IMR-90 (cell line): ENCODE measurements at regions not wholly inside any gene's neighbourhood (a gene's known extent, or its start where the extent isn't known, plus 50 kb on each side); places are given as distances from the start of the nearest gene placed in this dataset.

ENCODE experiments used
- ATAC-seq: fragments of 200-7000 bp; cut with Tn5 transposase; 2 replicates; pipeline ENCODE4 v1.9.1; 2020; ENCODE audit warnings: low read depth, mild to moderate bottlenecking, moderate library complexity
- BruUV-seq: library from RNA; stranded (reverse); fragments of 400-500 nt; replicated peaks from 2 replicates; lab custom pipeline; 2021; lab: Mats Ljungman, UMichigan
- CTCF ChIA-PET: fragments of 300-600 bp; formaldehyde crosslinking; extraction: SDS; loops from one replicate; lab custom pipeline; 2021; ENCODE audit warnings: antibody characterized with exemption; lab: Yijun Ruan, JAX
- POLR2A ChIA-PET: fragments of 300-600 bp; sonication (Branson Sonifier 250); formaldehyde crosslinking; loops from one replicate; lab custom pipeline; 2022; ENCODE audit warnings: antibody characterized with exemption; ENCODE audit not compliant: unreplicated experiment; lab: Charles Lee
- DNase-seq: peaks from one replicate; pipeline ENCODE4 v3.0.0; 2013
- H2AFZ ChIP-seq: replicated peaks from 2 replicates; pipeline ENCODE3; 2013; ENCODE audit warnings: low read length, mild to moderate bottlenecking; ENCODE audit not compliant: poor library complexity
- H2AK5ac ChIP-seq: 2 replicates; pipeline ENCODE4 v1.6.1; 2013; ENCODE audit warnings: low read depth, low read length, inconsistent platforms
- H2AK9ac ChIP-seq: replicated peaks from 2 replicates; pipeline ENCODE3; 2013; ENCODE audit warnings: mild to moderate bottlenecking, low read depth, low read length, moderate library complexity; ENCODE audit not compliant: poor library complexity
- H2BK120ac ChIP-seq: 2 replicates; pipeline ENCODE4 v1.6.1; 2013; ENCODE audit warnings: low read depth, low read length, inconsistent platforms
- H2BK15ac ChIP-seq: 3 replicates; pipeline ENCODE4 v1.6.1; 2013; ENCODE audit warnings: low read depth, low read length, inconsistent platforms
- H2BK20ac ChIP-seq: 2 replicates; pipeline ENCODE4 v1.6.1; 2013; ENCODE audit warnings: low read depth, mild to moderate bottlenecking, inconsistent platforms, low read length, moderate library complexity
- H2BK5ac ChIP-seq: 2 replicates; pipeline ENCODE4 v1.6.1; 2013; ENCODE audit warnings: mild to moderate bottlenecking, low read depth, low read length, inconsistent platforms; ENCODE audit not compliant: poor library complexity, severe bottlenecking
- H3K14ac ChIP-seq: replicated peaks from 2 replicates; pipeline ENCODE4 v1.6.1; 2013; ENCODE audit warnings: low read depth, low read length, inconsistent platforms
- H3K18ac ChIP-seq: 2 replicates; pipeline ENCODE4 v1.6.1; 2013; ENCODE audit warnings: low read depth, low read length, control low read depth
- H3K23ac ChIP-seq: 2 replicates; pipeline ENCODE4 v1.6.1; 2013; ENCODE audit warnings: low read depth, low read length, inconsistent platforms
- H3K27ac ChIP-seq: 2 replicates; pipeline ENCODE4 v1.5.1; 2013; ENCODE audit warnings: mild to moderate bottlenecking, control low read depth, low read length; ENCODE audit not compliant: insufficient read depth
- H3K27me3 ChIP-seq: 2 replicates; pipeline ENCODE4 v1.6.1; 2013; ENCODE audit warnings: low read length; ENCODE audit not compliant: control insufficient read depth, insufficient read depth
- H3K36me3 ChIP-seq: 2 replicates; pipeline ENCODE4 v1.6.1; 2013; ENCODE audit warnings: low read length, mixed read lengths; ENCODE audit not compliant: control insufficient read depth, insufficient read depth
- H3K4ac ChIP-seq: 2 replicates; pipeline ENCODE4 v1.6.1; 2013; ENCODE audit warnings: low read depth, low read length, inconsistent platforms
- H3K4me1 ChIP-seq: 2 replicates; pipeline ENCODE4 v1.6.1; 2013; ENCODE audit warnings: low read length, mixed read lengths; ENCODE audit not compliant: control insufficient read depth, insufficient read depth
- H3K4me2 ChIP-seq: 2 replicates; pipeline ENCODE4 v1.6.1; 2013; ENCODE audit warnings: low read depth, mild to moderate bottlenecking, control low read depth, low read length, moderate library complexity
- H3K4me3 ChIP-seq: 2 replicates; pipeline ENCODE4 v1.5.1; 2013; ENCODE audit warnings: low read depth, mild to moderate bottlenecking, control low read depth, low read length, moderate library complexity; ENCODE audit not compliant: insufficient read depth
- H3K56ac ChIP-seq: 2 replicates; pipeline ENCODE4 v1.6.1; 2013; ENCODE audit warnings: low read length, inconsistent platforms; ENCODE audit not compliant: insufficient read depth; ENCODE audit errors: extremely low read depth
- H3K79me1 ChIP-seq, 2 experiments: 2 replicates each; pipeline ENCODE4 v1.6.1; 2013; ENCODE audit warnings: low read length in 2 of 2, inconsistent platforms in 1 of 2, low read depth in 1 of 2
- H3K9ac ChIP-seq: 2 replicates; pipeline ENCODE4 v1.6.1; 2013; ENCODE audit warnings: low read depth, low read length, control low read depth
- H3K9me1 ChIP-seq: 2 replicates; pipeline ENCODE4 v1.6.1; 2013; ENCODE audit warnings: low read length, inconsistent platforms; ENCODE audit not compliant: insufficient read depth
- H3K9me3 ChIP-seq: 2 replicates; pipeline ENCODE4 v1.6.1; 2013; ENCODE audit warnings: low read length; ENCODE audit not compliant: control insufficient read depth, insufficient read depth
- H4K20me1 ChIP-seq: 2 replicates; pipeline ENCODE4 v1.6.1; 2013; ENCODE audit warnings: low read length, inconsistent platforms; ENCODE audit not compliant: insufficient read depth
- H4K5ac ChIP-seq: 2 replicates; pipeline ENCODE4 v1.6.1; 2013; ENCODE audit warnings: mild to moderate bottlenecking, low read depth, low read length, control low read depth
- H4K8ac ChIP-seq, 2 experiments: 2 replicates each; pipeline ENCODE4 v1.6.1; 2013; ENCODE audit warnings: low read depth in 2 of 2, low read length in 2 of 2, control low read depth in 1 of 2, inconsistent platforms in 1 of 2
- H4K91ac ChIP-seq: 2 replicates; pipeline ENCODE4 v1.6.1; 2013; ENCODE audit warnings: low read depth, low read length, inconsistent platforms; ENCODE audit not compliant: insufficient read depth
- BHLHE40 ChIP-seq: fragments of 150-350 bp; IDR thresholded peaks from 2 replicates; pipeline ENCODE4 v1.6.1; 2016; ENCODE audit warnings: mild to moderate bottlenecking, low read depth, low read length
- CEBPB ChIP-seq: IDR thresholded peaks from 2 replicates; pipeline ENCODE4 v1.6.1; 2012; ENCODE audit warnings: low read depth, low read length, improper control_type of control experiment
- CHD1 ChIP-seq: IDR thresholded peaks from 2 replicates; pipeline ENCODE4 v1.6.1; 2012; ENCODE audit warnings: low read depth, low read length, improper control_type of control experiment
- FOS ChIP-seq: fragments of 150-350 bp; IDR thresholded peaks from 2 replicates; pipeline ENCODE4 v1.6.1; 2016; ENCODE audit warnings: low read depth, low read length
- MAFK ChIP-seq: IDR thresholded peaks from 2 replicates; pipeline ENCODE4 v1.6.1; 2012; ENCODE audit warnings: low read depth, low read length, improper control_type of control experiment
- MAZ ChIP-seq: IDR thresholded peaks from 2 replicates; pipeline ENCODE4 v1.6.1; 2012; ENCODE audit warnings: low read depth, mild to moderate bottlenecking, low read length, improper control_type of control experiment, moderate library complexity, borderline replicate concordance
- MXI1 ChIP-seq: IDR thresholded peaks from 2 replicates; pipeline ENCODE4 v1.6.1; 2012; ENCODE audit warnings: low read depth, mild to moderate bottlenecking, low read length, moderate library complexity, borderline replicate concordance
- NFE2L2 ChIP-seq: fragments of 150-350 bp; IDR thresholded peaks from 2 replicates; pipeline ENCODE4 v1.6.1; 2016; ENCODE audit warnings: low read depth, mild to moderate bottlenecking, low read length
- POLR2A ChIP-seq: IDR thresholded peaks from 2 replicates; pipeline ENCODE4 v1.6.1; 2012; ENCODE audit warnings: mild to moderate bottlenecking, low read depth, low read length
- RAD21 ChIP-seq: IDR thresholded peaks from 2 replicates; pipeline ENCODE4 v1.6.1; 2012; ENCODE audit warnings: low read length, improper control_type of control experiment
- RCOR1 ChIP-seq: IDR thresholded peaks from 2 replicates; pipeline ENCODE4 v1.6.1; 2012; ENCODE audit warnings: mild to moderate bottlenecking, low read length, improper control_type of control experiment; ENCODE audit not compliant: insufficient replicate concordance
- RFX5 ChIP-seq: IDR thresholded peaks from 2 replicates; pipeline ENCODE4 v1.8.0; 2012; ENCODE audit warnings: low read depth, mild to moderate bottlenecking, low read length, moderate library complexity
- SMC3 ChIP-seq: fragments of 150-350 bp; IDR thresholded peaks from 2 replicates; pipeline ENCODE4 v1.6.1; 2016; ENCODE audit warnings: low read depth, mild to moderate bottlenecking, antibody characterized with exemption, low read length, moderate library complexity
- WGBS, 2 experiments: methylation state at CpG; one replicate each; pipeline versions ENCODE4 v1.1.5 to v1.1.7; 2013; ENCODE audit warnings: missing lambda C conversion rate in 2 of 2; ENCODE audit not compliant: insufficient read length in 1 of 2; ENCODE audit errors: extremely low coverage in 2 of 2; 5-methylcytosine and 5-hydroxymethylcytosine counted together
- dilution Hi-C: fragments of 300-500 bp; cut with HindIII; formaldehyde crosslinking; loops from one replicate; pipeline ENCODE4 v1.14.3; 2018; ENCODE audit warnings: low sequenced_read_pairs; ENCODE audit not compliant: unreplicated experiment
- in situ Hi-C: fragments of 300-500 bp; cut with MboI; formaldehyde crosslinking; loops from 3 replicates; pipeline ENCODE4 v1.14.3; 2019; ENCODE audit warnings: low sequenced_read_pairs, inconsistent platforms, mixed read lengths
- intact Hi-C: fragments of 100-400 bp; cut with micrococcal nuclease; formaldehyde crosslinking; loops from 2 replicates; pipeline ENCODE4 v1.10.0; 2022
- TF ChIP-seq, protein P1 (sequence below): fragments of 150-350 bp; IDR thresholded peaks from 2 replicates; pipeline ENCODE4 v1.6.1; 2017; ENCODE audit warnings: mild to moderate bottlenecking, antibody characterized with exemption, low read length, low read depth
- TF ChIP-seq, protein P2 (sequence below): conservative IDR thresholded peaks from 2 replicates; pipeline ENCODE4 v1.5.1; 2012; ENCODE audit warnings: mild to moderate bottlenecking, low read depth, low read length, improper control_type of control experiment
- TF ChIP-seq, protein P3 (sequence below): fragments of 150-350 bp; IDR thresholded peaks from 2 replicates; pipeline ENCODE4 v1.6.1; 2016; ENCODE audit warnings: low read depth, mild to moderate bottlenecking, low read length, moderate library complexity, borderline replicate concordance

DNA sequence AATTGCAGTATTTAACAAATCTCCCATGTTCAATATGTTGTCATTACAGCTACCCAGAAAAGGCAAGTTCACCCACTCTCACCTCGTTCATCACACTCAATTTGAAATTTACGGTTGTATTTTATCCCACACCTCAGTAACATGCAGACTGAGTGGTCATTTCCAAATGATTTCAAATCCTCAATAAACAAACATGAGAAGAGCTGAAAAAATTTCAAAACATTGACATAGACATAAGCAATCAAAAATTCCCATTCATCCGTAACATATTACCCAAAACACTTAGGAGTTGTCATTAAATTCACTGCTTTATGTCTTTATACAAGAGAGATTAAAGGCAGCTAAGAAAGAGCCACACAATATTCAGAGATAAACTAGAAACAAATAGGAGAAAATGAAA, 61.7 kb upstream of the NEBL start:
- Histone ChIP-seq H4K20me1 (no peaks in the 10 kb centered on the region), H2AK5ac (no peak overlapping the region), H3K4me3 (no peak overlapping the region), H2BK120ac (no peak overlapping the region), H3K79me1 (no peaks in the 10 kb centered on the region), H4K5ac (no peak overlapping the region), H4K91ac (no peak overlapping the region), H3K27me3 (no peaks in the 10 kb centered on the region), H2BK5ac (no peak overlapping the region), H3K56ac (no peak overlapping the region), H3K36me3 (no peaks in the 10 kb centered on the region), H3K9me1 (no peaks in the 10 kb centered on the region), H3K4me1 (no peaks in the 10 kb centered on the region), H4K8ac (no peak overlapping the region), H3K4me2 (no peak overlapping the region), H3K23ac (no peak overlapping the region), H3K9me3 (no peaks in the 10 kb centered on the region), H2AFZ (no peak overlapping the region), H3K18ac (no peak overlapping the region), H3K27ac (no peak overlapping the region), H3K14ac (no peak overlapping the region), H2BK15ac (no peak overlapping the region), H3K9ac (no peak overlapping the region), H3K4ac (no peak overlapping the region), H2AK9ac (no peak overlapping the region), H2BK20ac (no peak overlapping the region)
- WGBS, 2 experiments: no CpG with 5 or more reads among the region's 3 CpGs
- dilution Hi-C loops (no loop called here), intact Hi-C loops (no loop called here), in situ Hi-C loops (no loop called here)
- POLR2A ChIA-PET: no interaction called here
- BruUV-seq: no TSS peak
- CTCF ChIA-PET: no interaction called here
- DNase-seq (no peak), ATAC-seq (no peak)
- TF ChIP-seq SMC3 (no peak), RAD21 (no peak), RCOR1 (no peak), RFX5 (no peak), CEBPB (no peak), MAZ (no peak), MAFK (no peak), FOS (no peak), CHD1 (no peak), MXI1 (no peak), NFE2L2 (no peak), POLR2A (no peak), BHLHE40 (no peak)
- TF ChIP-seq, protein P1, sequence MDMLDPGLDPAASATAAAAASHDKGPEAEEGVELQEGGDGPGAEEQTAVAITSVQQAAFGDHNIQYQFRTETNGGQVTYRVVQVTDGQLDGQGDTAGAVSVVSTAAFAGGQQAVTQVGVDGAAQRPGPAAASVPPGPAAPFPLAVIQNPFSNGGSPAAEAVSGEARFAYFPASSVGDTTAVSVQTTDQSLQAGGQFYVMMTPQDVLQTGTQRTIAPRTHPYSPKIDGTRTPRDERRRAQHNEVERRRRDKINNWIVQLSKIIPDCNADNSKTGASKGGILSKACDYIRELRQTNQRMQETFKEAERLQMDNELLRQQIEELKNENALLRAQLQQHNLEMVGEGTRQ: no peak
- TF ChIP-seq, protein P2, sequence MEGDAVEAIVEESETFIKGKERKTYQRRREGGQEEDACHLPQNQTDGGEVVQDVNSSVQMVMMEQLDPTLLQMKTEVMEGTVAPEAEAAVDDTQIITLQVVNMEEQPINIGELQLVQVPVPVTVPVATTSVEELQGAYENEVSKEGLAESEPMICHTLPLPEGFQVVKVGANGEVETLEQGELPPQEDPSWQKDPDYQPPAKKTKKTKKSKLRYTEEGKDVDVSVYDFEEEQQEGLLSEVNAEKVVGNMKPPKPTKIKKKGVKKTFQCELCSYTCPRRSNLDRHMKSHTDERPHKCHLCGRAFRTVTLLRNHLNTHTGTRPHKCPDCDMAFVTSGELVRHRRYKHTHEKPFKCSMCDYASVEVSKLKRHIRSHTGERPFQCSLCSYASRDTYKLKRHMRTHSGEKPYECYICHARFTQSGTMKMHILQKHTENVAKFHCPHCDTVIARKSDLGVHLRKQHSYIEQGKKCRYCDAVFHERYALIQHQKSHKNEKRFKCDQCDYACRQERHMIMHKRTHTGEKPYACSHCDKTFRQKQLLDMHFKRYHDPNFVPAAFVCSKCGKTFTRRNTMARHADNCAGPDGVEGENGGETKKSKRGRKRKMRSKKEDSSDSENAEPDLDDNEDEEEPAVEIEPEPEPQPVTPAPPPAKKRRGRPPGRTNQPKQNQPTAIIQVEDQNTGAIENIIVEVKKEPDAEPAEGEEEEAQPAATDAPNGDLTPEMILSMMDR: no peak
- TF ChIP-seq, protein P3, sequence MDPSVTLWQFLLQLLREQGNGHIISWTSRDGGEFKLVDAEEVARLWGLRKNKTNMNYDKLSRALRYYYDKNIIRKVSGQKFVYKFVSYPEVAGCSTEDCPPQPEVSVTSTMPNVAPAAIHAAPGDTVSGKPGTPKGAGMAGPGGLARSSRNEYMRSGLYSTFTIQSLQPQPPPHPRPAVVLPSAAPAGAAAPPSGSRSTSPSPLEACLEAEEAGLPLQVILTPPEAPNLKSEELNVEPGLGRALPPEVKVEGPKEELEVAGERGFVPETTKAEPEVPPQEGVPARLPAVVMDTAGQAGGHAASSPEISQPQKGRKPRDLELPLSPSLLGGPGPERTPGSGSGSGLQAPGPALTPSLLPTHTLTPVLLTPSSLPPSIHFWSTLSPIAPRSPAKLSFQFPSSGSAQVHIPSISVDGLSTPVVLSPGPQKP: no peak
